ENCODE measurements at regions not wholly inside any gene's neighbourhood (a gene's known extent, or its start where the extent isn't known, plus 50 kb on each side); places are given as distances from the start of the nearest gene placed in this dataset.

- no peaks in the 10 kb centered on the region for H3K27me3 ChIP-seq (ENCODE audit: control insufficient read depth in 1 of 2, insufficient read depth in 2 of 2, low read length in 2 of 2)
- H3K4me1 ChIP-seq (ENCODE audit: insufficient read depth, low read length) = no peaks in the 10 kb centered on the region
- H3K4me3 ChIP-seq (ENCODE audit: low read depth in 1 of 2, low read length in 2 of 2) = no peak overlapping the region
- no peaks in the 10 kb centered on the region for H3K9me3 ChIP-seq (ENCODE audit: low read length)
- no peak overlapping the region for H3K9ac ChIP-seq (ENCODE audit: low read length)
- H3K36me3 ChIP-seq (ENCODE audit: insufficient read depth, low read length) = no peaks in the 10 kb centered on the region
- no peak overlapping the region for H3K27ac ChIP-seq (ENCODE audit: low read depth, low read length)
Measured at GRCh38 chr5:68920888-68921287, 172.9 kb upstream of the SLC30A5 start.

- no peak overlapping the region for H3K27ac ChIP-seq (ENCODE audit: low read depth, low read length)
- H3K9me3 ChIP-seq (ENCODE audit: low read length) = no peaks in the 10 kb centered on the region
- H3K27me3 ChIP-seq (ENCODE audit: control insufficient read depth in 1 of 2, insufficient read depth in 2 of 2, low read length in 2 of 2) = no peaks in the 10 kb centered on the region
- H3K4me1 ChIP-seq (ENCODE audit: insufficient read depth, low read length) = no peaks in the 10 kb centered on the region
- no peaks in the 10 kb centered on the region for H3K36me3 ChIP-seq (ENCODE audit: insufficient read depth, low read length)
- H3K9ac ChIP-seq (ENCODE audit: low read length) = no peak overlapping the region
- no peak overlapping the region for H3K4me3 ChIP-seq (ENCODE audit: low read depth in 1 of 2, low read length in 2 of 2)
Measured at GRCh38 chr5:68922172-68922987, 171.4 kb upstream of the SLC30A5 start.

GRCh38 chr5:68924481-68925145 is 169.2 kb upstream of the SLC30A5 start:
- H3K27me3 ChIP-seq (ENCODE audit: control insufficient read depth in 1 of 2, insufficient read depth in 2 of 2, low read length in 2 of 2) = no peaks in the 10 kb centered on the region
- no peak overlapping the region for H3K9ac ChIP-seq (ENCODE audit: low read length)
- no peaks in the 10 kb centered on the region for H3K4me1 ChIP-seq (ENCODE audit: insufficient read depth, low read length)
- no peak overlapping the region for H3K27ac ChIP-seq (ENCODE audit: low read depth, low read length)
- H3K36me3 ChIP-seq (ENCODE audit: insufficient read depth, low read length) = no peaks in the 10 kb centered on the region
- no peaks in the 10 kb centered on the region for H3K9me3 ChIP-seq (ENCODE audit: low read length)
- no peak overlapping the region for H3K4me3 ChIP-seq (ENCODE audit: low read depth in 1 of 2, low read length in 2 of 2)

- no peak overlapping the region for H3K9ac ChIP-seq (ENCODE audit: low read length)
- H3K27ac ChIP-seq (ENCODE audit: low read depth, low read length) = no peak overlapping the region
- H3K27me3 ChIP-seq (ENCODE audit: control insufficient read depth in 1 of 2, insufficient read depth in 2 of 2, low read length in 2 of 2) = no peaks in the 10 kb centered on the region
- H3K9me3 ChIP-seq (ENCODE audit: low read length) = no peaks in the 10 kb centered on the region
- no peak overlapping the region for H3K4me3 ChIP-seq (ENCODE audit: low read depth in 1 of 2, low read length in 2 of 2)
- H3K4me1 ChIP-seq (ENCODE audit: insufficient read depth, low read length) = no peaks in the 10 kb centered on the region
- no peaks in the 10 kb centered on the region for H3K36me3 ChIP-seq (ENCODE audit: insufficient read depth, low read length)
Measured at GRCh38 chr5:68928617-68929302, 165.1 kb upstream of the SLC30A5 start.

- H3K9ac ChIP-seq (ENCODE audit: low read length) = no peak overlapping the region
- no peaks in the 10 kb centered on the region for H3K27me3 ChIP-seq (ENCODE audit: control insufficient read depth in 1 of 2, insufficient read depth in 2 of 2, low read length in 2 of 2)
- no peak overlapping the region for H3K27ac ChIP-seq (ENCODE audit: low read depth, low read length)
- H3K4me3 ChIP-seq (ENCODE audit: low read depth in 1 of 2, low read length in 2 of 2) = no peak overlapping the region
- no peaks in the 10 kb centered on the region for H3K9me3 ChIP-seq (ENCODE audit: low read length)
- no peaks in the 10 kb centered on the region for H3K36me3 ChIP-seq (ENCODE audit: insufficient read depth, low read length)
- no peaks in the 10 kb centered on the region for H3K4me1 ChIP-seq (ENCODE audit: insufficient read depth, low read length)
Measured at GRCh38 chr5:68930139-68930538, 163.7 kb upstream of the SLC30A5 start.

- H3K9me3 ChIP-seq (ENCODE audit: low read length) = no peaks in the 10 kb centered on the region
- H3K9ac ChIP-seq (ENCODE audit: low read length) = no peak overlapping the region
- no peak overlapping the region for H3K27ac ChIP-seq (ENCODE audit: low read depth, low read length)
- H3K4me3 ChIP-seq (ENCODE audit: low read depth in 1 of 2, low read length in 2 of 2) = no peak overlapping the region
- H3K4me1 ChIP-seq (ENCODE audit: insufficient read depth, low read length) = no peaks in the 10 kb centered on the region
- H3K36me3 ChIP-seq (ENCODE audit: insufficient read depth, low read length) = no peaks in the 10 kb centered on the region
- H3K27me3 ChIP-seq (ENCODE audit: control insufficient read depth in 1 of 2, insufficient read depth in 2 of 2, low read length in 2 of 2) = no peaks in the 10 kb centered on the region
Measured at GRCh38 chr5:68932830-68933434, 160.9 kb upstream of the SLC30A5 start.

- no peak overlapping the region for H3K4me3 ChIP-seq (ENCODE audit: low read depth in 1 of 2, low read length in 2 of 2)
- H3K9me3 ChIP-seq (ENCODE audit: low read length) = no peaks in the 10 kb centered on the region
- H3K27me3 ChIP-seq (ENCODE audit: control insufficient read depth in 1 of 2, insufficient read depth in 2 of 2, low read length in 2 of 2) = no peaks in the 10 kb centered on the region
- no peaks in the 10 kb centered on the region for H3K4me1 ChIP-seq (ENCODE audit: insufficient read depth, low read length)
- H3K9ac ChIP-seq (ENCODE audit: low read length) = no peak overlapping the region
- no peak overlapping the region for H3K27ac ChIP-seq (ENCODE audit: low read depth, low read length)
- no peaks in the 10 kb centered on the region for H3K36me3 ChIP-seq (ENCODE audit: insufficient read depth, low read length)
Measured at GRCh38 chr5:68942169-68942568, 151.6 kb upstream of the SLC30A5 start.

GRCh38 chr5:68946728-68947127 is 147.1 kb upstream of the SLC30A5 start:
- H3K27ac ChIP-seq (ENCODE audit: low read depth, low read length) = no peak overlapping the region
- H3K27me3 ChIP-seq (ENCODE audit: control insufficient read depth in 1 of 2, insufficient read depth in 2 of 2, low read length in 2 of 2) = no peaks in the 10 kb centered on the region
- H3K4me1 ChIP-seq (ENCODE audit: insufficient read depth, low read length) = no peaks in the 10 kb centered on the region
- no peak overlapping the region for H3K4me3 ChIP-seq (ENCODE audit: low read depth in 1 of 2, low read length in 2 of 2)
- no peaks in the 10 kb centered on the region for H3K9me3 ChIP-seq (ENCODE audit: low read length)
- H3K36me3 ChIP-seq (ENCODE audit: insufficient read depth, low read length) = no peaks in the 10 kb centered on the region
- no peak overlapping the region for H3K9ac ChIP-seq (ENCODE audit: low read length)

- Histone ChIP-seq H3K36me3 (ENCODE audit: insufficient read depth, low read length) (no peaks in the 10 kb centered on the region), H3K4me1 (ENCODE audit: insufficient read depth, low read length) (no peaks in the 10 kb centered on the region)
Measured at GRCh38 chr5:68947986-68948385, 145.8 kb upstream of the SLC30A5 start.

GRCh38 chr5:68949256-68949655 is 144.6 kb upstream of the SLC30A5 start:
- Histone ChIP-seq H3K36me3 (ENCODE audit: insufficient read depth, low read length) (no peaks in the 10 kb centered on the region), H3K9me3 (ENCODE audit: low read length) (no peaks in the 10 kb centered on the region), H3K4me1 (ENCODE audit: insufficient read depth, low read length) (no peaks in the 10 kb centered on the region), H3K9ac (ENCODE audit: low read length) (no peak overlapping the region), H3K27me3 (ENCODE audit: control insufficient read depth in 1 of 2, insufficient read depth in 2 of 2, low read length in 2 of 2) (no peaks in the 10 kb centered on the region), H3K4me3 (ENCODE audit: low read depth in 1 of 2, low read length in 2 of 2) (no peak overlapping the region), H3K27ac (ENCODE audit: low read depth, low read length) (no peak overlapping the region)

More at GRCh38 chr5:68947986-68948385, 145.8 kb upstream of the SLC30A5 start:
- H3K27ac ChIP-seq (ENCODE audit: low read depth, low read length) = no peak overlapping the region
- H3K4me3 ChIP-seq (ENCODE audit: low read depth in 1 of 2, low read length in 2 of 2) = no peak overlapping the region
- H3K27me3 ChIP-seq (ENCODE audit: control insufficient read depth in 1 of 2, insufficient read depth in 2 of 2, low read length in 2 of 2) = no peaks in the 10 kb centered on the region
- H3K9me3 ChIP-seq (ENCODE audit: low read length) = no peaks in the 10 kb centered on the region
- no peak overlapping the region for H3K9ac ChIP-seq (ENCODE audit: low read length)

GRCh38 chr5:68949711-68950110 is 144.1 kb upstream of the SLC30A5 start:
- no peak overlapping the region for H3K4me3 ChIP-seq (ENCODE audit: low read depth in 1 of 2, low read length in 2 of 2)
- no peak overlapping the region for H3K27ac ChIP-seq (ENCODE audit: low read depth, low read length)
- H3K9ac ChIP-seq (ENCODE audit: low read length) = no peak overlapping the region
- no peaks in the 10 kb centered on the region for H3K9me3 ChIP-seq (ENCODE audit: low read length)
- no peaks in the 10 kb centered on the region for H3K27me3 ChIP-seq (ENCODE audit: control insufficient read depth in 1 of 2, insufficient read depth in 2 of 2, low read length in 2 of 2)
- no peaks in the 10 kb centered on the region for H3K4me1 ChIP-seq (ENCODE audit: insufficient read depth, low read length)
- no peaks in the 10 kb centered on the region for H3K36me3 ChIP-seq (ENCODE audit: insufficient read depth, low read length)
